ENCODE measurements at regions not wholly inside any gene's neighbourhood (a gene's known extent, or its start where the extent isn't known, plus 50 kb on each side); places are given as distances from the start of the nearest gene placed in this dataset.

DNA sequence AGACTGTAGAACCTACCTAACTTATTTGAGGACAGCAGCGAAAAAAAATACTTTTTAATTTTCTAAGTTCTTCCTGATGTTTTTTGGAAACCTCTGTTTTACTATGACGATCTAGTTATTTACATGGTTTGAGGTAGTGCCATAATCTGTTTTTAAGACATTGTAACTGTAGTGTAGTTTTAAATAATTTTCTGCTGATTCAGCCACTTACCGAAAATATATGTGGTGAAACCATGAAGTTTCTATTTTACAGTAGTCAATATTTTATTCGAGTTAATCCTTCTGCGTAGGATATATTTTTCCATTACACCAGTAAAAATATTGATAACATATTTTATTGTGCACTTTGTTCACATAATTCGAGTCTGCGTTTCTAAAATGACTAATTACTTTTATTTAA, 121.7 kb upstream of the RRP15 start:
- peaks cover 9% of the 10 kb centered on the region for H3K4me1 Mint-ChIP-seq (ENCODE audit: low read depth)
- CTCF ChIA-PET: no interaction called here
- Histone ChIP-seq H3K36me3 (ENCODE audit: insufficient read depth, low read length) (no peaks in the 10 kb centered on the region), H3K27ac (ENCODE audit: low read depth in 1 of 2, low read length in 2 of 2) (no peak overlapping the region), H3K4me3 (ENCODE audit: low read length) (no peak overlapping the region), H3K27me3 (ENCODE audit: control insufficient read depth in 1 of 2, insufficient read depth in 2 of 2, low read length in 2 of 2) (peaks cover 29 to 62% of the 10 kb centered on the region in 2 experiments), H3K9me3 (ENCODE audit: control insufficient read depth in 1 of 2, insufficient read depth in 1 of 2, low read length in 2 of 2) (peaks cover 0 to 11% of the 10 kb centered on the region in 2 experiments), H3K4me1 (ENCODE audit: insufficient read depth, low read length) (peaks cover 19% of the 10 kb centered on the region)
- intact Hi-C loops (cut with DNase I, micrococcal nuclease): no loop called here
- no peak for DNase-seq
- no peaks in the 10 kb centered on the region for H3K9me3 Mint-ChIP-seq
- TF ChIP-seq, protein P1, sequence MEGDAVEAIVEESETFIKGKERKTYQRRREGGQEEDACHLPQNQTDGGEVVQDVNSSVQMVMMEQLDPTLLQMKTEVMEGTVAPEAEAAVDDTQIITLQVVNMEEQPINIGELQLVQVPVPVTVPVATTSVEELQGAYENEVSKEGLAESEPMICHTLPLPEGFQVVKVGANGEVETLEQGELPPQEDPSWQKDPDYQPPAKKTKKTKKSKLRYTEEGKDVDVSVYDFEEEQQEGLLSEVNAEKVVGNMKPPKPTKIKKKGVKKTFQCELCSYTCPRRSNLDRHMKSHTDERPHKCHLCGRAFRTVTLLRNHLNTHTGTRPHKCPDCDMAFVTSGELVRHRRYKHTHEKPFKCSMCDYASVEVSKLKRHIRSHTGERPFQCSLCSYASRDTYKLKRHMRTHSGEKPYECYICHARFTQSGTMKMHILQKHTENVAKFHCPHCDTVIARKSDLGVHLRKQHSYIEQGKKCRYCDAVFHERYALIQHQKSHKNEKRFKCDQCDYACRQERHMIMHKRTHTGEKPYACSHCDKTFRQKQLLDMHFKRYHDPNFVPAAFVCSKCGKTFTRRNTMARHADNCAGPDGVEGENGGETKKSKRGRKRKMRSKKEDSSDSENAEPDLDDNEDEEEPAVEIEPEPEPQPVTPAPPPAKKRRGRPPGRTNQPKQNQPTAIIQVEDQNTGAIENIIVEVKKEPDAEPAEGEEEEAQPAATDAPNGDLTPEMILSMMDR (IDR thresholded peaks at IDR 0.05): no peak
- H3K27ac Mint-ChIP-seq: no peak overlapping the region
- H3K36me3 Mint-ChIP-seq (ENCODE audit: low read depth): no peaks in the 10 kb centered on the region
- peaks cover 75% of the 10 kb centered on the region for H3K27me3 Mint-ChIP-seq
- no peak overlapping the region for H3K4me3 Mint-ChIP-seq
- no peak for ATAC-seq (ENCODE audit: poor library complexity)
- POLR2A ChIA-PET: no interaction called here

DNA sequence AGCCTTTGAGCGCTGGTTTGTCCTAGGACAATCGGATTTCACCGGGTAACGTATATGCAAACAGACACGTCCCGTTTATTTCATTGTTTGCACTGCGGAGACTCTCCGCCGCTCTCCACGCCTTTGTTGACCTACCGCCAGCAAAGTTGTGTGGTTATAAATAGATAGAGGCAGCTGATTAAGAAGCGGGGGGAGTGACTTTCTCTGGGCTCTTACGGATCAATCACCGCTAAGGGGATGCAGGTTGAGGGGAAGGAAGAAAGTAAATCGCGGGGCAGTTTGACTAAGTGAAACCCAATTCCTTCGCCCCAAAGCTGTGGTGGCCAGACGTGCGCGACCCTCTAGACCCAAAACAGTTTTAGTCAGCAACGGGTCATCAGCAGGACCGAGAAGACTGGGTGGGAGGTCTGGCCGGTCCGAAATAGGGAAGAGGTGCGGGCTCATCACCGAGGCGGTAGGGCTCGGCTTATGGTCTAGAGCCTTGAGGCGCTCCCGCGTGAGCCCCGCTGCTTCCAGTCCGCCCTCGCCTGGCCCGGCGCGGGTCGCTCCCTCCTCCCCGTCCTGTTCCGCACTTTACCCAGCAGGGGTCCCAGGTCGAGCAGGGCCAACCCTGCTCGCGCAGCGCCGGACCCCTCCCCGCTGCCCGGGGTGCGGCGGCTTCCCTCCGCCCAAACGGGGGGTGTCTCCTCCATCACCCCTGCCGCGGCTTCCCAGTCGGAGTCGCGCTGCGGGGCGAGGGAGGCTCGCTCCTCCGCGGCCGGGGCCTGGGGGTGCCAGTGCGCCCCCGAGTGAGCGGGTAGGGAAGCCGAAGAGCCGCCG, 120.8 kb upstream of the RRP15 start:
- peaks cover 19% of the 10 kb centered on the region for H3K4me1 ChIP-seq (ENCODE audit: insufficient read depth, low read length)
- no peaks in the 10 kb centered on the region for H3K36me3 Mint-ChIP-seq (ENCODE audit: low read depth)
- H3K27me3 Mint-ChIP-seq: peaks cover 69% of the 10 kb centered on the region
- peaks cover 0 to 11% of the 10 kb centered on the region in 2 experiments for H3K9me3 ChIP-seq (ENCODE audit: control insufficient read depth in 1 of 2, insufficient read depth in 1 of 2, low read length in 2 of 2)
- CTCF ChIA-PET: no interaction called here
- POLR2A ChIA-PET: no interaction called here
- no peak for ATAC-seq (ENCODE audit: poor library complexity)
- no peak overlapping the region for H3K27ac Mint-ChIP-seq
- no peaks in the 10 kb centered on the region for H3K9me3 Mint-ChIP-seq
- intact Hi-C loops (cut with DNase I, micrococcal nuclease): no loop called here
- peak overlapping the region; percentile 27 for H3K4me3 ChIP-seq (ENCODE audit: low read length)
- no peak overlapping the region for H3K27ac ChIP-seq (ENCODE audit: low read depth in 1 of 2, low read length in 2 of 2)
- DNase-seq: peak in 2 of 14 experiments; percentile 1 to 5
- no peaks in the 10 kb centered on the region for H3K36me3 ChIP-seq (ENCODE audit: insufficient read depth, low read length)
- H3K4me1 Mint-ChIP-seq (ENCODE audit: low read depth): peaks cover 9% of the 10 kb centered on the region
- H3K27me3 ChIP-seq (ENCODE audit: control insufficient read depth in 1 of 2, insufficient read depth in 2 of 2, low read length in 2 of 2): peaks cover 29 to 64% of the 10 kb centered on the region in 2 experiments
- H3K4me3 Mint-ChIP-seq: peak overlapping the region; percentile 70
- TF ChIP-seq, protein P1 (IDR thresholded peaks at IDR 0.05): no peak

DNA sequence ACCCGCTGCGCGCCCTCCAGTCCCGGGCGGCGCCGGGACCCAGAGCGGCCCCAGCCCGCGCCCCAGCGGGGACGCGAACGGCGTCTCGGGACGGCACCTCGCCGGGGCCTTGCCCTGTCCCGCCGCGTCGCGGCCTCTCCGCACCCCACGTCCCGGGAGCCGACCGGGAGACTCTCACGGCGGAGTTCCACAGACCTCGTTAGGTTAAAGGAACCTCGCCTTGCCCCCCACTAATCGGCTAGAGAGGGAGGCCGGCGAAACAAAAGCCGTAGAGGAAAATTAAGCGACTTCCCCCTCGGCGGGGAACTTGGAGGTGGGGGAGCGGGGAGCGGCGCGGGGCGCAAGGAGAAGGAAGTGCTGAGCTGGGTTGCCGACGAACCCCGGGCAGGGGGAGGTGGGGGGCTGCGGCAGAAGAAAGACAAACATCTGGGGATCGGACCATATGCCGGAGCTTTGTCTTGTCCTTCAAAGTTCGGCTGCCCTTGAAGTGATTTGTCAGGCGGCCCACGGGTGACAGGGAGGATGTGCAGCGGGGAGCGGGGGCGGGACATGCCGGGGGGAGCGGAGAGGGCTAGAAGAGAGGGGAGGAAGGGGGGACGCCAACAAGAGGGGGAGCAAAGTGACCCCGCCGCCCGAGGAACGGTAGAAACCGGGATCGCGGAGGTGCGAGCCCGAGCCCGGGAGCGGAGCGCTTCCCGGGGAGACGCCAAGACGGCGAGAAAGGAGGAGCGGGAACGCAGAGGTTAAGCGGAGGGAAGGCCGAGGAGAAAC, 120.0 kb upstream of the RRP15 start:
- ATAC-seq (ENCODE audit: poor library complexity) (no peak), DNase-seq (peak in 3 of 14 experiments; percentile 3 to 10 (median 3))
- H3K4me3 Mint-ChIP-seq: peak overlapping the region; percentile 54
- POLR2A ChIA-PET: no interaction called here
- peaks cover 9% of the 10 kb centered on the region for H3K4me1 Mint-ChIP-seq (ENCODE audit: low read depth)
- Histone ChIP-seq H3K4me3 (ENCODE audit: low read length) (peak overlapping the region; percentile 38), H3K4me1 (ENCODE audit: insufficient read depth, low read length) (peaks cover 19% of the 10 kb centered on the region), H3K36me3 (ENCODE audit: insufficient read depth, low read length) (no peaks in the 10 kb centered on the region), H3K9me3 (ENCODE audit: control insufficient read depth in 1 of 2, insufficient read depth in 1 of 2, low read length in 2 of 2) (peaks cover 0 to 11% of the 10 kb centered on the region in 2 experiments), H3K27ac (ENCODE audit: low read depth in 1 of 2, low read length in 2 of 2) (no peak overlapping the region), H3K27me3 (ENCODE audit: control insufficient read depth in 1 of 2, insufficient read depth in 2 of 2, low read length in 2 of 2) (peaks cover 29 to 63% of the 10 kb centered on the region in 2 experiments)
- intact Hi-C loops (cut with DNase I, micrococcal nuclease): no loop called here
- TF ChIP-seq, protein P1 (IDR thresholded peaks at IDR 0.05): no peak
- CTCF ChIA-PET: no interaction called here
- H3K9me3 Mint-ChIP-seq: no peaks in the 10 kb centered on the region
- H3K27ac Mint-ChIP-seq: no peak overlapping the region
- peaks cover 68% of the 10 kb centered on the region for H3K27me3 Mint-ChIP-seq
- no peaks in the 10 kb centered on the region for H3K36me3 Mint-ChIP-seq (ENCODE audit: low read depth)

Data from CD4-positive, alpha-beta T cell (primary cell).